ENCODE measurements at regions not wholly inside any gene's neighbourhood (a gene's known extent, or its start where the extent isn't known, plus 50 kb on each side); places are given as distances from the start of the nearest gene placed in this dataset.

DNA sequence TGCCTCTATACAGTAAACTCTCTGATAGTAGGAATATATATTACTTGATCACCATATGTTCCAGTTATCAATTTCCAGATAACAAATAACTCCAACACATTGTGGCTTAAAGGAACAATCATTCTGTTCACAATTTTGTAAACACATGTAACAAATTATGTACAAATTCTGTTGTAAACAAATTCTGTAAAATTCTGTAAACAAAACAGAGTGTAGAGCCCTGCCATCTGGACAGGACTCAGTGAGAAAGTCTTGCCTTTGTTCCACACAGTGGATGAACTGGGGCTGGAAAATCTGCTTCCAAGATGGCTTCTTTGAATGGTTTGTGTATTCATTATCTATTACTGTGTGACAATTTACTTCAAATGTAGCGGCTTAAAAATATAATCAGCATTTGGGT lies 69.0 kb upstream of the LRRC7 start:
- DNase-seq, result no peak
- intact Hi-C loops (cut with DNase I; ENCODE audit: low total_unique reads) (no loop called here), in situ Hi-C loops (cut with MboI; ENCODE audit: low sequenced_read_pairs in 4 of 4) (no loop called here)
- Histone ChIP-seq H3K4me1 (no peaks in the 10 kb centered on the region), H3K27ac (no peak overlapping the region), H3K9me3 (no peaks in the 10 kb centered on the region), H3K4me3 (no peak overlapping the region), H3K27me3 (no peaks in the 10 kb centered on the region), H3K36me3 (no peaks in the 10 kb centered on the region)
- ATAC-seq, result no peak
- TF ChIP-seq, protein P1, sequence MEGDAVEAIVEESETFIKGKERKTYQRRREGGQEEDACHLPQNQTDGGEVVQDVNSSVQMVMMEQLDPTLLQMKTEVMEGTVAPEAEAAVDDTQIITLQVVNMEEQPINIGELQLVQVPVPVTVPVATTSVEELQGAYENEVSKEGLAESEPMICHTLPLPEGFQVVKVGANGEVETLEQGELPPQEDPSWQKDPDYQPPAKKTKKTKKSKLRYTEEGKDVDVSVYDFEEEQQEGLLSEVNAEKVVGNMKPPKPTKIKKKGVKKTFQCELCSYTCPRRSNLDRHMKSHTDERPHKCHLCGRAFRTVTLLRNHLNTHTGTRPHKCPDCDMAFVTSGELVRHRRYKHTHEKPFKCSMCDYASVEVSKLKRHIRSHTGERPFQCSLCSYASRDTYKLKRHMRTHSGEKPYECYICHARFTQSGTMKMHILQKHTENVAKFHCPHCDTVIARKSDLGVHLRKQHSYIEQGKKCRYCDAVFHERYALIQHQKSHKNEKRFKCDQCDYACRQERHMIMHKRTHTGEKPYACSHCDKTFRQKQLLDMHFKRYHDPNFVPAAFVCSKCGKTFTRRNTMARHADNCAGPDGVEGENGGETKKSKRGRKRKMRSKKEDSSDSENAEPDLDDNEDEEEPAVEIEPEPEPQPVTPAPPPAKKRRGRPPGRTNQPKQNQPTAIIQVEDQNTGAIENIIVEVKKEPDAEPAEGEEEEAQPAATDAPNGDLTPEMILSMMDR (IDR thresholded peaks at IDR 0.05 in 4 of 5, conservative IDR thresholded peaks at IDR 0.05 in 1 of 5), result no peak
- TF ChIP-seq POLR2A (IDR thresholded peaks at IDR 0.05), result no peak

DNA sequence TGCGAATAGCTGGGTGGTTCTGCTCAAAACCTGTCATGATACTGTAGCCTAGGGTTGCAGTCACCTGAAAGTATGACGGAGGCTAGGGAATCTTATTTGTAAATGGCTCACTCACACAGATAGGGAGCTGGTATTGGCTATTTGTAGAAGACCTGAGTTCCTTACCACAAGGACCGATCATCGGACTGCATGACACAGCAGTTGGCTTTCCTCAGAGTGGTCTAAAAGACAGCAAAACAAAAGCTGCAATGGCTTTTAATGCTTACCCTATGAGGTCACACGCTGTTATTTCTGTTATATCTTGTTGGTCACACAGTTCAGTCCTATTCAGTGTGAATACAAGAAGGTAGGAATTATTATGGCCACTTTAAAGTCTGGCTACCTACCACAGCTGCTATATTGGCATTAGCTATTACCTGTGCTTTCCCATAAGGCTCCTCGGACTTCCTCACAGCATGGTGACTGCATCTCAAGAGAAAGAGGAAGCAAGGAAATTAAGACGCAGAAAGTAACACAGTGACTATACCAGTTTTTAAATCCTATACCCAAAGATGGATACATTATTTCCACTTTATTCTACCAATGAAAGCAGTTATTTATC lies 68.4 kb upstream of the LRRC7 start:
- no peaks in the 10 kb centered on the region for H3K9me3 ChIP-seq
- intact Hi-C loops (cut with DNase I; ENCODE audit: low total_unique reads) (no loop called here), in situ Hi-C loops (cut with MboI; ENCODE audit: low sequenced_read_pairs in 4 of 4) (no loop called here)
- no peaks in the 10 kb centered on the region for H3K27me3 ChIP-seq
- H3K4me3 ChIP-seq, result no peak overlapping the region
- no peaks in the 10 kb centered on the region for H3K4me1 ChIP-seq
- no peak overlapping the region for H3K27ac ChIP-seq
- H3K36me3 ChIP-seq, result no peaks in the 10 kb centered on the region
- TF ChIP-seq, protein P1 (IDR thresholded peaks at IDR 0.05 in 4 of 5, conservative IDR thresholded peaks at IDR 0.05 in 1 of 5), result no peak
- no peak for TF ChIP-seq POLR2A (IDR thresholded peaks at IDR 0.05)
- no peak for DNase-seq
- ATAC-seq, result no peak

DNA sequence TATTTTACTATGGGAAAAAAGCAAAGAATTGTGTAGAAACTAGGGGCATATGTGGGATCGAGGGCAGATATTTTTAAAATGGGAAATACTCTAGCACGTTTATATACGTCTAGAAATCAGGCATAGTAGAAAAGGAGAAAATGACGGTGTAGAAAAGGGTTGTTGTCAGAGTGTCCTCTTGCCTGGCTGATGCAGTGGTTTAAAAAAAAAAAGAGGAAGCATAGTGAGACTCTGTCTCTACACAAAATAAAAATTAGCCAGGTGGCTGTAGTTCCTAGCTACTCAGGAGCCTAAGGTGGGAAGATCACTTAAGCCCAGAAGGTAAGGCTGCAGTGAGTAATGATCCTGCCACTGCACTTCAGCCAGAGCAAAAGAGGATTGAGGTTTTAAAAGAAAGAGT lies 64.7 kb upstream of the LRRC7 start:
- H3K27ac ChIP-seq, result no peak overlapping the region
- no peak overlapping the region for H3K4me3 ChIP-seq
- no peaks in the 10 kb centered on the region for H3K27me3 ChIP-seq
- H3K9me3 ChIP-seq, result no peaks in the 10 kb centered on the region
- ATAC-seq (no peak), DNase-seq (no peak)
- H3K4me1 ChIP-seq, result no peaks in the 10 kb centered on the region
- no peaks in the 10 kb centered on the region for H3K36me3 ChIP-seq
- intact Hi-C loops (cut with DNase I; ENCODE audit: low total_unique reads), result no loop called here
- in situ Hi-C loops (cut with MboI; ENCODE audit: low sequenced_read_pairs in 4 of 4), result no loop called here
- TF ChIP-seq, protein P1 (IDR thresholded peaks at IDR 0.05 in 4 of 5, conservative IDR thresholded peaks at IDR 0.05 in 1 of 5), result no peak
- no peak for TF ChIP-seq POLR2A (IDR thresholded peaks at IDR 0.05)

DNA sequence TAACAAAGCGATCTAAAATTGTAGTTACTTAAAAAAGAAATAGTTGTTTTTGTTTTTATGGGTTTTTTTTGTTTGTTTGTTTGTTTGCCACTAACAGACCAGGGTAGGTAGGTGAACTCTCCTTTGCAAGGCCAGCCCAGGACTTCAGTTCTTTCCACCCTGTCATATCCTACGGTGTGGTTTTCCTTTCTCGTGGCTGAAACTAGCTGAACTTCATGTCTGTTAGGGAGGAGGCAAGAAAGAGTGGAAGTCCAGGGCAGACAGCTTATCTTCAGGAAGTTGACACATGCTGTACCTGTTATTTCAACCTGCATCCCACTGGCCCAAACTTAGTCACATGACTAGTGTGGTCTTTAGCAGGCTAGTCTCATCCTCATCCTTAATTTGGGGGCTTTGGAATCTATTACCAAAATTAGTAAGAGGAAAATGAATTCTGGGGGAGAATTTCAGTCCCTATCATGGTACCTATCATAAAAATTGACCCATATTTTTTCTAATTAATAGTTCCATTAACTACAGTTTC lies 62.9 kb upstream of the LRRC7 start:
- Histone ChIP-seq H3K27ac (no peak overlapping the region), H3K9me3 (no peaks in the 10 kb centered on the region), H3K4me3 (no peak overlapping the region), H3K27me3 (no peaks in the 10 kb centered on the region), H3K4me1 (no peaks in the 10 kb centered on the region), H3K36me3 (no peaks in the 10 kb centered on the region)
- no peak for DNase-seq
- intact Hi-C loops (cut with DNase I; ENCODE audit: low total_unique reads) (no loop called here), in situ Hi-C loops (cut with MboI; ENCODE audit: low sequenced_read_pairs in 4 of 4) (no loop called here)
- ATAC-seq, result no peak
- TF ChIP-seq POLR2A (IDR thresholded peaks at IDR 0.05), result no peak
- TF ChIP-seq, protein P1 (IDR thresholded peaks at IDR 0.05 in 4 of 5, conservative IDR thresholded peaks at IDR 0.05 in 1 of 5), result no peak

DNA sequence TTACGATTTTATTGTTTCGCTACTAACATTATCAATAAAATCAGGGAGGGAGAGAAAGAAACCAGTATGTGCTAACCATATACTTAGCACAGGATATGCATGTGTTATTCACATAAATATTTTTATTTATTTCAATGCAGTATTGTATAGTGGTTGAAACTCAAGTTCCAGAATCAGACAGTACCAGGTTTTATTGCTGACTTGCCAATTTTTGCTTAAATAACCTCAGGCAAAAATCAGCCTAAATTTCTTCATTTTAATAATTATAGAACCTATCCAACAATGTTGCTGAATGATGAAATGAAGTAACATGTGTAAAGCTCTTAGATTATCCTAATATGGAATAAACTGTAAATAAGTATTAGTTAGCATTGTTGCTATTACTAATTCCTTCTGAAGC lies 61.4 kb upstream of the LRRC7 start:
- TF ChIP-seq, protein P1 (IDR thresholded peaks at IDR 0.05 in 4 of 5, conservative IDR thresholded peaks at IDR 0.05 in 1 of 5), result no peak
- TF ChIP-seq POLR2A (IDR thresholded peaks at IDR 0.05), result no peak
- ATAC-seq (no peak), DNase-seq (no peak)
- in situ Hi-C loops (cut with MboI; ENCODE audit: low sequenced_read_pairs in 4 of 4) (no loop called here), intact Hi-C loops (cut with DNase I; ENCODE audit: low total_unique reads) (no loop called here)
- Histone ChIP-seq H3K27ac (no peak overlapping the region), H3K4me1 (no peaks in the 10 kb centered on the region), H3K9me3 (no peaks in the 10 kb centered on the region), H3K36me3 (no peaks in the 10 kb centered on the region), H3K27me3 (no peaks in the 10 kb centered on the region), H3K4me3 (no peak overlapping the region)

Data from gastrocnemius medialis (tissue), 4 donors.